ENCODE measurements at regions not wholly inside any gene's neighbourhood (a gene's known extent, or its start where the extent isn't known, plus 50 kb on each side); places are given as distances from the start of the nearest gene placed in this dataset.

- no peak for DNase-seq
Observed at GRCh38 chr13:99055281-99055680, 77.4 kb upstream of the DOCK9 start.

GRCh38 chr13:99055735-99056134 lies 77.9 kb upstream of the DOCK9 start:
- DNase-seq: no peak

GRCh38 chr13:99056381-99057014 lies 78.6 kb upstream of the DOCK9 start:
- DNase-seq: no peak

DNA sequence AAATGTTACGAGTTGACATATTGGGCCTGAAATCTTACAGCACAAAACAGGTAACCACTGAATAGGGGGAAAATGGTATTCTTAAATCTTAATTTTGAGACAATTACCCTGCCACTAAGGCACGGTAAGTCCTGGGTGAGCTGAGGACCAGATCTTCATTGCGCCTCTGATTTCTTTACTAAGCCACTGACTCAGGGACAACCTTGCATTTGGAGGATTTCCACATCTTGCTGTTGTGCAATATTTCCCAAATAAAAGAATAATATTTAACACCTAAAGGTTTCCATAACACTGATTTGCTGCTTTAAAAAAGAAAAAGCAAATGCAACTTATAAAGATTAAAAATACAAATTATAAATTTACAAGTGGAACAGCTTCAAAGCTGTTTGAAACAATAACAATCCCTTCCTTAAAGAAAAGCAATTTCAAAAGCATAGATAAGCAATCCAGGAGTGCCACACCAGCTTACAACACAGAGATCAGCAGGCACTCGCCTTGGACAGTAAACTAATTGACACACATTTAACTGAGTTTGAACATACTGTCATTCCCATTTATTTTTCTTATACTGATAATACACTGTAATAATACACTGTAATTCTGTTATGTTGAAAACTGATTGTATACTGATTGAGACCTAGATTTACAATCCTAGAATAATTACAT lies 79.6 kb upstream of the DOCK9 start:
- DNase-seq: no peak

DNA sequence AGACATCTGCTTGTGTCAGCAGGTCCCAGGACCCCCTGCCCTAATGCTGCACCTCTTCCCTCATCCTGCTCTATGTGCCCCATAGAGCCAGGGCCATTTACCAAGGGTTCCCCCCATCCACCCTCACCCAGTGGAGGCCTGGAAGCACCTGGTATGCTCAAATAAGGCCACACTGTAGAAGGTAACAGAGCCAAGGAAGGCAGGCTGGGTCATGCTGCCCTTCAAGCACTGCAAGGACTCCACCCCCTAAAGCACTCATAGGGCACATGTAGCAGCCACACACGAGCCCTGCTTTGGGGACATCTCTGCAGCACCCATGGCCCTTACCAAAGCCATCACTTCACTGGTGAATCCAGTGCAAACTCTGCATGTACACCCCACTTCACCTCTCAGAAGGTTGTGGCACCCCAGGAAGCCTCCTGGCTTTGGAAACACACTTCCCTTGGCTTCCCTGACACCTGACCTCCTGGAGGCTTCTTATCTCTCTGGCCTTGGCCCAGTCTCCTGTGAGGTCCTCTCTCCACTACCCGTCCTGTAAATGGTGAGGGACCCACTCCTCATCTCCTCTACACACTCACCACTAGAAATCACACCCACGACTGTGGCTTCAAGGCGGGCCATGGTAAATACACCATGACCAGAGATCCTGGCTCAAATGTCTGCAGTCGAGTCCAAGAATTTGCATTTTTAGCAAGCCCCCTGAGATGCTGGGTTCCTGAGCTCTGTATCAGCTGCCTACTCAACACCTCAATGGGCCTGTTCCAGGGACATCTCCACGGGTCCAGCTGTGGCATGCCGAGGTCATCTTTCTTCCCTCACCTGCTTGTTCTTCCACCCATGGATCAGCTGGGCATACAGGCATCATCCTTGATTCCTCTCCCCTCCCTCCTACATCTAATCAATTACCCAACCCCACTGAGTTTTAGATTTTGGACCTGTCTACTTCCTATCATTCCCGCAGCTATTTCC lies 80.9 kb upstream of the DOCK9 start:
- DNase-seq: no peak

DNA sequence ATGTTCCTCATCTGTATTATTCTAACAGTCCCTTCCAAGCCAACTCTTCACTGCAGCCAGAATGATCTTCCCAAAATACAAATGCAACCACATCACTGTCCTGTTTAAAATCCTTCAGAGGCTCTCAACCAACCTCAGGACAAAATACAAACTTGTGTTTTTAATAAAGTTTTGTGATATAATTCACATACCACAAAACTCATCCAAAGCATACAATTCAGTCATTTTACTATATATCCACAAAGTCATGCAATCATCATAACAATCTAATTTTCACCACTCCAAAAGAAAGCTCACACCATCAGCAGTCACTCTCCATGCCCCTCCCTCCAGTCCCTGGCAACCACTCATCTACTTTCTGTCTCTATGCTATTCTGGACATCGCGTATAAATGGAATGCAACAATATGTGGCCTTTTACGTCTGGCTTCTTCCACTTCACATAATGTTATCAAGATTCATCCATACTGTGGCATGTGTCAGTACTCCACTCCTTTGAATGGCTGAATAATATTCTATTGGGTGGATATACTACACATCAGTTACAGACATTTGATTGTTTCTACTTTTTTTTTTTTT lies 81.7 kb upstream of the DOCK9 start:
- no peak for DNase-seq

DNA sequence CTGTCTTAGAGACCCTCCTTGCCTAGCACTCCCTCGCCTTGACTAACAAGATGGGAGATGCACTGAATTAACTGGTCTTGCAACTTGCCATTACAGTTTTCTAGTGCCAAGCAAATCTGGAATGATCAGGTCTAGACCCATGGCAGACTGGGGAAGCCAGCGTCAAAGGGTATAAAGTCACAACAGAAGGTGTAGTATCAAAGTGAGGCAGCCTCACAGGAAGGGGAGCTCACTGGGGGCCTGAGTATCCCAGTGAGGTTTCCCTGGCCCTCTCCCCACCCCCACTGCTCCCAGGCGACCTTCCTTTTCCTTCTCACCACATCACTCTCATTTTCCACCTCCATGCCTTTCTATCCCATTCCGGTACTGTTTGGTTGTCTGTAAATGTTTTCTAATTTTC lies 83.5 kb upstream of the DOCK9 start:
- DNase-seq: no peak

DNA sequence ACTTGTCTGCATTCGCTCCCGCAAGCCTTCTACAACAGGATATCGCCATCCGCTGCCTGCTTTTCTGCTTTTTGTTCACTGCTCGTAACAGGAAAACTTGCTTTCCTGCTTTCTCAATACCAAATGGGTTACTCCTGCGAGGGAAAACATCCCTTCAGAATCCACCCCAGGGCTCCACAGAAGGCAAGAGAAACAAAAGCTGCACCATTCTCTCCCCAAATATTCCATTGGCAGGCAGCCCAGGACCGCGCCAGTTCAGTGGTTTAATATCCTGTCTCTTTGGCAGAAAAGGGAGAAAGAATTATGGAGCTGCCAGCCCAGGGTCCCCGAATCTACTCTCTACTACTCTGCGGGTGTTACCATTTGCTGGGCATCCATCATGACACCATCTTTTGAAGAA lies 84.7 kb upstream of the DOCK9 start:
- DNase-seq: peak; percentile 64

GRCh38 chr13:99063178-99063577 lies 85.3 kb upstream of the DOCK9 start:
- DNase-seq: no peak

GRCh38 chr13:99063952-99064351 lies 86.1 kb upstream of the DOCK9 start:
- DNase-seq: no peak

GRCh38 chr13:99064624-99065234 lies 86.9 kb upstream of the DOCK9 start:
- DNase-seq: no peak

GRCh38 chr13:99065235-99066015 lies 87.6 kb upstream of the DOCK9 start:
- no peak for DNase-seq

GRCh38 chr13:99066219-99066618 lies 88.4 kb upstream of the DOCK9 start:
- DNase-seq: no peak

- no peak for DNase-seq
Observed at GRCh38 chr13:99067159-99067985, 89.5 kb upstream of the DOCK9 start.

GRCh38 chr13:99071211-99071610 lies 93.3 kb upstream of the DOCK9 start:
- DNase-seq: no peak

DNA sequence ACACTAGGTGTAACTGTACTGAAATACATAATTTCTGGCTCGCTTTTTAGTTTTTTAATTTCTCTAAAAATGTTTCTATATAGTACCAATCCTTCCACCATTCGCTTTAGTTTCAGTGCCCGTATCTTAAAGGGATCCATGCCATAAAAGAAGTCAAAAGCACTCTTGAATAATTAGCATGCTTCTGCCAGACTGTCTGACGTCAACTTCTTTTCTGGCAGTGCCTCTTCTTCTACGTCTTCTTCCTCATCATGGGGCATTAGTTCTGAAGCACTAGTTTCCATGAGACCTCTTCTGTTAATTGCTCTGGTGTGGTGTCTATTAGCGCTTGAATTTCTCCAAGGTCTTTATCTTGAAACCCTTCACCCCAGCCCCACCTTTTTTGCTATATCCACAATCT lies 93.8 kb upstream of the DOCK9 start:
- no peak for DNase-seq

- DNase-seq: no peak
Observed at GRCh38 chr13:99072356-99072755, 94.5 kb upstream of the DOCK9 start.

- DNase-seq: no peak
Observed at GRCh38 chr13:99072941-99073340, 95.1 kb upstream of the DOCK9 start.

GRCh38 chr13:99074693-99075092 lies 96.8 kb upstream of the DOCK9 start:
- no peak for DNase-seq
